H1 (cell line): ENCODE measurements at regions not wholly inside any gene's neighbourhood (a gene's known extent, or its start where the extent isn't known, plus 50 kb on each side); places are given as distances from the start of the nearest gene placed in this dataset.

ENCODE experiments used
- CTCF ChIA-PET: fragments of 300-600 bp; sonication (Branson Sonifier 250); formaldehyde crosslinking; loops from one replicate; lab custom pipeline; 2021; ENCODE audit not compliant: partially characterized antibody; lab: Charles Lee
- POLR2A ChIA-PET: fragments of 300-600 bp; sonication (Branson Sonifier 250); formaldehyde crosslinking; loops from one replicate; lab custom pipeline; 2021; ENCODE audit warnings: inconsistent platforms; ENCODE audit not compliant: partially characterized antibody; lab: Charles Lee
- DNase-seq, 2 experiments: peaks; one replicate each; pipeline versions ENCODE4 v3.0.0 to v3.0.0-alpha.2; 2010 to 2022; ENCODE audit warnings: low spot score in 2 of 2, low read depth in 1 of 2, mixed read lengths in 1 of 2
- FAIRE-seq: peaks from 2 replicates; lab custom pipeline; 2011; peaks lifted over from hg19 to GRCh38; lab: Jason Lieb, UNC
- H2AFZ ChIP-seq: 2 replicates; pipeline ENCODE4 v1.8.1; 2012; ENCODE audit warnings: low read length, inconsistent platforms
- H2AK5ac ChIP-seq: 2 replicates; pipeline ENCODE4 v1.6.1; 2013; ENCODE audit warnings: low read depth, low read length
- H2BK120ac ChIP-seq: replicated peaks from 2 replicates; pipeline ENCODE3; 2013; ENCODE audit warnings: low read depth, low read length, inconsistent platforms
- H2BK12ac ChIP-seq: 2 replicates; pipeline ENCODE4 v1.6.1; 2013; ENCODE audit warnings: low read depth, low read length
- H2BK15ac ChIP-seq: 2 replicates; pipeline ENCODE4 v1.6.1; 2013; ENCODE audit warnings: low read length
- H2BK20ac ChIP-seq: 2 replicates; pipeline ENCODE4 v1.6.1; 2013; ENCODE audit warnings: low read length
- H2BK5ac ChIP-seq: 2 replicates; pipeline ENCODE4 v1.6.1; 2013; ENCODE audit warnings: low read depth, low read length
- H3K14ac ChIP-seq: 2 replicates; pipeline ENCODE4 v1.6.1; 2013; ENCODE audit warnings: inconsistent platforms; ENCODE audit not compliant: insufficient read length
- H3K18ac ChIP-seq: 2 replicates; pipeline ENCODE4 v1.6.1; 2013; ENCODE audit warnings: low read length; ENCODE audit errors: extremely low read depth
- H3K23ac ChIP-seq: 2 replicates; pipeline ENCODE4 v1.6.1; 2013; ENCODE audit warnings: inconsistent platforms; ENCODE audit not compliant: insufficient read length
- H3K23me2 ChIP-seq: 2 replicates; pipeline ENCODE4 v1.6.1; 2013; ENCODE audit warnings: low read depth, low read length
- H3K27ac ChIP-seq: 2 replicates; pipeline ENCODE4 v1.6.1; 2011; ENCODE audit warnings: low read depth, low read length, inconsistent platforms
- H3K27me3 ChIP-seq, 4 experiments: replicated peaks in 1 of 4; 1 replicate in 1 of 4; 2 replicates in 3 of 4; pipeline versions ENCODE4 v1.6.1 to v1.8.1; 2011 to 2013; ENCODE audit warnings: low read length in 3 of 4, mild to moderate bottlenecking in 3 of 4, inconsistent platforms in 2 of 4, mixed read lengths in 2 of 4, moderate library complexity in 1 of 4; ENCODE audit not compliant: control insufficient read depth in 3 of 4, insufficient read depth in 3 of 4; ENCODE audit errors: extremely low read depth in 1 of 4
- H3K36me3 ChIP-seq, 4 experiments: 2 replicates each; pipeline versions ENCODE4 v1.6.1 to v1.8.1; 2011 to 2013; ENCODE audit warnings: mild to moderate bottlenecking in 4 of 4, low read length in 3 of 4, moderate library complexity in 2 of 4, control low read depth in 1 of 4, inconsistent platforms in 1 of 4; ENCODE audit not compliant: insufficient read depth in 4 of 4, control insufficient read depth in 2 of 4
- H3K4ac ChIP-seq: replicated peaks from 2 replicates; pipeline ENCODE3; 2013; ENCODE audit warnings: low read length, low read depth, mixed read lengths, inconsistent platforms; ENCODE audit not compliant: insufficient read length
- H3K4me1 ChIP-seq, 4 experiments: replicated peaks in 1 of 4; 1 replicate in 1 of 4; 2 replicates in 3 of 4; pipeline versions ENCODE4 v1.6.1 to v1.8.1; 2011 to 2013; ENCODE audit warnings: low read length in 3 of 4, inconsistent platforms in 2 of 4, mixed read lengths in 1 of 4; ENCODE audit not compliant: insufficient read depth in 4 of 4, control insufficient read depth in 3 of 4
- H3K4me2 ChIP-seq, 2 experiments: 2 replicates each; pipeline versions ENCODE4 v1.6.1 to v1.8.1; 2011 to 2013; ENCODE audit warnings: low read depth in 2 of 2, low read length in 2 of 2, control low read depth in 1 of 2, inconsistent platforms in 1 of 2, mild to moderate bottlenecking in 1 of 2; ENCODE audit not compliant: insufficient read depth in 1 of 2
- H3K4me3 ChIP-seq, 4 experiments: fragments of 200-600, 300-600 bp in 1 of 4; sonication (generic), shearing (Covaris generic), sonication (Bioruptor Twin) in 1 of 4; 2 replicates each; pipeline versions ENCODE4 v1.5.1 to v1.8.1; 2011 to 2016; ENCODE audit warnings: low read length in 4 of 4, low read depth in 3 of 4, control low read depth in 2 of 4, inconsistent platforms in 2 of 4, mild to moderate bottlenecking in 2 of 4, mixed read lengths in 1 of 4, moderate library complexity in 1 of 4; ENCODE audit not compliant: insufficient read depth in 2 of 4; ENCODE audit errors: extremely low read depth in 1 of 4
- H3K56ac ChIP-seq: replicated peaks from 2 replicates; pipeline ENCODE3; 2013; ENCODE audit warnings: low read depth, mild to moderate bottlenecking, mixed read lengths, low read length, inconsistent platforms; ENCODE audit not compliant: insufficient read length
- H3K79me1 ChIP-seq: 2 replicates; pipeline ENCODE4 v1.6.1; 2013; ENCODE audit warnings: low read depth, low read length, control low read depth
- H3K79me2 ChIP-seq, 2 experiments: 2 replicates each; pipeline versions ENCODE4 v1.6.1 to v1.8.1; 2012 to 2013; ENCODE audit warnings: low read length in 2 of 2, mild to moderate bottlenecking in 2 of 2, inconsistent platforms in 1 of 2; ENCODE audit not compliant: insufficient read depth in 2 of 2, control insufficient read depth in 1 of 2
- H3K9ac ChIP-seq, 4 experiments: replicated peaks in 1 of 4; 1 replicate in 1 of 4; 2 replicates in 3 of 4; pipeline versions ENCODE4 v1.6.1 to v1.8.1; 2011 to 2013; ENCODE audit warnings: low read depth in 3 of 4, low read length in 3 of 4, control low read depth in 2 of 4, mild to moderate bottlenecking in 2 of 4, moderate library complexity in 2 of 4, inconsistent platforms in 1 of 4; ENCODE audit errors: extremely low read depth in 1 of 4
- H3K9me3 ChIP-seq, 2 experiments: 2 replicates each; pipeline versions ENCODE4 v1.6.1 to v1.8.1; 2012 to 2013; ENCODE audit warnings: mild to moderate bottlenecking in 2 of 2, moderate library complexity in 2 of 2, control low read depth in 1 of 2, inconsistent platforms in 1 of 2, low read depth in 1 of 2, low read length in 1 of 2, mixed read lengths in 1 of 2; ENCODE audit not compliant: insufficient read depth in 2 of 2
- H4K20me1 ChIP-seq, 2 experiments: replicated peaks in 1 of 2; 2 replicates each; pipeline versions ENCODE3 to v1.8.1; 2011 to 2013; ENCODE audit warnings: inconsistent platforms in 2 of 2, low read length in 2 of 2, mild to moderate bottlenecking in 1 of 2; ENCODE audit not compliant: insufficient read depth in 2 of 2, control insufficient read depth in 1 of 2
- H4K5ac ChIP-seq: 2 replicates; pipeline ENCODE4 v1.6.1; 2013; ENCODE audit warnings: low read length, low read depth, mixed read lengths, inconsistent platforms; ENCODE audit not compliant: insufficient read length
- H4K8ac ChIP-seq: 2 replicates; pipeline ENCODE4 v1.8.0; 2013; ENCODE audit warnings: mild to moderate bottlenecking, moderate library complexity, low read length, inconsistent platforms; ENCODE audit not compliant: insufficient read depth; ENCODE audit errors: extremely low read depth
- H4K91ac ChIP-seq: replicated peaks from 2 replicates; pipeline ENCODE3; 2013; ENCODE audit warnings: low read length, mixed read lengths, inconsistent platforms; ENCODE audit not compliant: insufficient read length
- ASH2L ChIP-seq: fragments of 200-600, 300-600 bp; sonication (generic); IDR thresholded peaks from one replicate; pipeline ENCODE4 v1.7.1; 2017; ENCODE audit warnings: low read length
- BRCA1 ChIP-seq: IDR thresholded peaks from 2 replicates; pipeline ENCODE4 v1.6.1; 2012; ENCODE audit warnings: low read depth, low read length, improper control_type of control experiment
- CBX8 ChIP-seq: fragments of 300-800, 300-1000 bp; sonication (generic); IDR thresholded peaks from 2 replicates; pipeline ENCODE4 v1.7.1; 2016; ENCODE audit warnings: low read depth, low read length, borderline replicate concordance
- HDAC2 ChIP-seq, 2 experiments: fragments of 300-600 bp in 1 of 2; sonication (generic) in 1 of 2; IDR thresholded peaks; 2 replicates each; pipeline ENCODE4 v1.6.1; 2011 to 2012; ENCODE audit warnings: low read depth in 2 of 2, low read length in 2 of 2, mild to moderate bottlenecking in 2 of 2, moderate library complexity in 2 of 2, borderline replicate concordance in 1 of 2, inconsistent platforms in 1 of 2
- JUN ChIP-seq: IDR thresholded peaks from 2 replicates; pipeline ENCODE4 v1.6.1; 2011; ENCODE audit warnings: low read depth, mild to moderate bottlenecking, improper control_type of control experiment, low read length
- PHF8 ChIP-seq: fragments of 200-600 bp; sonication (generic); conservative IDR thresholded peaks from 2 replicates; pipeline ENCODE4 v1.7.1; 2012; ENCODE audit warnings: low read depth, mild to moderate bottlenecking, inconsistent platforms, low read length, moderate library complexity
- POLR2A ChIP-seq, 2 experiments: IDR thresholded peaks; 1 replicate in 1 of 2; 2 replicates in 1 of 2; pipeline ENCODE4 v1.6.1; 2011; ENCODE audit warnings: low read depth in 2 of 2, low read length in 2 of 2, mild to moderate bottlenecking in 2 of 2; ENCODE audit errors: control extremely low read depth in 1 of 2
- RBBP5 ChIP-seq: IDR thresholded peaks from 2 replicates; pipeline ENCODE4 v1.7.1; 2012; ENCODE audit warnings: low read depth, mild to moderate bottlenecking, inconsistent platforms, low read length, moderate library complexity, borderline replicate concordance
- SIN3A ChIP-seq, 2 experiments: IDR thresholded peaks in 1 of 2; conservative IDR thresholded peaks in 1 of 2; 2 replicates each; pipeline ENCODE4 v1.6.1; 2011 to 2012; ENCODE audit warnings: low read length in 2 of 2, improper control_type of control experiment in 1 of 2, low read depth in 1 of 2, mild to moderate bottlenecking in 1 of 2
- SIRT6 ChIP-seq: IDR thresholded peaks from one replicate; pipeline ENCODE4 v1.7.1; 2012; ENCODE audit warnings: low read length, inconsistent platforms
- SUZ12 ChIP-seq: fragments of 200-600 bp; sonication (generic); IDR thresholded peaks from 2 replicates; pipeline ENCODE4 v1.6.1; 2012; ENCODE audit warnings: mild to moderate bottlenecking, inconsistent platforms, low read length, moderate library complexity, mixed read lengths
- TCF12 ChIP-seq: IDR thresholded peaks from 2 replicates; pipeline ENCODE4 v1.6.1; 2011; ENCODE audit warnings: low read depth, mild to moderate bottlenecking, low read length
- WGBS, 2 experiments: shearing (Covaris generic) in 1 of 2; methylation state at CpG; one replicate each; pipeline versions ENCODE4 v1.1.6 to v1.1.7; 2013 to 2015; ENCODE audit warnings: low lambda C conversion rate in 2 of 2, mixed read lengths in 2 of 2, inconsistent platforms in 1 of 2, low coverage in 1 of 2, missing lambda C conversion rate in 1 of 2; ENCODE audit not compliant: insufficient replicate concordance in 2 of 2, insufficient coverage in 1 of 2, insufficient read length in 1 of 2; ENCODE audit errors: extremely low coverage in 1 of 2, missing lambda C conversion rate in 1 of 2; 5-methylcytosine and 5-hydroxymethylcytosine counted together

- no peak overlapping the region for H2BK5ac ChIP-seq
- H3K56ac ChIP-seq, result no peak overlapping the region
- no peak overlapping the region for H3K23ac ChIP-seq
- 92% methylated on average over 8 of the region's 8 CpGs; no CpG with 5 or more reads in 1 of the 2 experiments for WGBS, 2 experiments
- H2BK12ac ChIP-seq, result no peak overlapping the region
- H3K79me1 ChIP-seq, result no peaks in the 10 kb centered on the region
- no peak overlapping the region for H4K91ac ChIP-seq
- H3K36me3 ChIP-seq, result no peaks in the 10 kb centered on the region
- H4K5ac ChIP-seq, result no peak overlapping the region
- H2AFZ ChIP-seq, result no peak overlapping the region
- no peak overlapping the region for H3K4me3 ChIP-seq
- no peak for FAIRE-seq
- ChIA-PET POLR2A (no interaction called here), CTCF (no interaction called here)
- DNase-seq, result no peak
- H3K9me3 ChIP-seq, result no peaks in the 10 kb centered on the region
- no peak for TF ChIP-seq HDAC2 (IDR thresholded peaks at IDR 0.05; ENCODE audit: borderline replicate concordance in 1 of 2, low read depth in 2 of 2, low read length in 2 of 2)
- no peak for TF ChIP-seq POLR2A (IDR thresholded peaks at IDR 0.05; ENCODE audit: control extremely low read depth in 1 of 2, low read depth in 2 of 2, low read length in 2 of 2)
- no peak for TF ChIP-seq TCF12
- TF ChIP-seq CBX8, result no peak
- TF ChIP-seq PHF8, result no peak
- no peak for TF ChIP-seq ASH2L
- no peak for TF ChIP-seq JUN
- TF ChIP-seq SIN3A (conservative IDR thresholded peaks at IDR 0.05 in 1 of 2, IDR thresholded peaks at IDR 0.05 in 1 of 2; ENCODE audit: low read depth in 1 of 2, low read length in 2 of 2), result no peak
- no peak for TF ChIP-seq BRCA1
- TF ChIP-seq SUZ12, result no peak
- no peak for TF ChIP-seq SIRT6
- no peak for TF ChIP-seq RBBP5
- H3K79me2 ChIP-seq, result no peaks in the 10 kb centered on the region
- H4K8ac ChIP-seq, result no peak overlapping the region
- H2BK120ac ChIP-seq, result no peak overlapping the region
- no peaks in the 10 kb centered on the region for H3K23me2 ChIP-seq
- H3K18ac ChIP-seq, result no peak overlapping the region
- no peaks in the 10 kb centered on the region for H3K27me3 ChIP-seq
- H4K20me1 ChIP-seq, result no peaks in the 10 kb centered on the region
- H2BK15ac ChIP-seq, result no peak overlapping the region
- H3K27ac ChIP-seq, result no peak overlapping the region
- no peak overlapping the region for H3K9ac ChIP-seq
- no peak overlapping the region for H3K4ac ChIP-seq
- no peak overlapping the region for H2BK20ac ChIP-seq
- H3K4me1 ChIP-seq, result no peaks in the 10 kb centered on the region
- H2AK5ac ChIP-seq, result no peak overlapping the region
- no peak overlapping the region for H3K14ac ChIP-seq
- no peak overlapping the region for H3K4me2 ChIP-seq
Measured at GRCh38 chr18:45464619-45465018, 150.7 kb upstream of the SLC14A2 start.
